H7 (cell line): ENCODE measurements at regions not wholly inside any gene's neighbourhood (a gene's known extent, or its start where the extent isn't known, plus 50 kb on each side); places are given as distances from the start of the nearest gene placed in this dataset.

Experiments
- DNase-seq: peaks from one replicate; pipeline ENCODE4 v3.0.0; 2012
- H3K27me3 ChIP-seq: 2 replicates; pipeline ENCODE4 v1.6.0; 2011; ENCODE audit warnings: mild to moderate bottlenecking, low read length; ENCODE audit not compliant: control insufficient read depth, insufficient read depth
- H3K36me3 ChIP-seq: replicated peaks from 2 replicates; pipeline ENCODE4 v1.5.1; 2011; ENCODE audit warnings: low read length; ENCODE audit not compliant: control insufficient read depth, insufficient read depth
- H3K4me3 ChIP-seq: 2 replicates; pipeline ENCODE4 v1.5.1; 2011; ENCODE audit warnings: low read depth, mild to moderate bottlenecking, control low read depth, low read length, moderate library complexity; ENCODE audit not compliant: insufficient read depth

GRCh38 chr17:81345228-81346089 is 49.8 kb upstream of the BAHCC1 start:
- peak overlapping the region; percentile 84 for H3K4me3 ChIP-seq
- peak; percentile 91 for DNase-seq
- H3K27me3 ChIP-seq, result peaks cover 74% of the 10 kb centered on the region
- H3K36me3 ChIP-seq, result no peaks in the 10 kb centered on the region
